ENCODE measurements at regions not wholly inside any gene's neighbourhood (a gene's known extent, or its start where the extent isn't known, plus 50 kb on each side); places are given as distances from the start of the nearest gene placed in this dataset.

- no peak for DNase-seq (ENCODE audit: low read depth in 2 of 3, low spot score in 2 of 3)
These were observed 56.8 kb downstream of the IZUMO3 start for GRCh38 chr9:24488896-24489295.

DNA sequence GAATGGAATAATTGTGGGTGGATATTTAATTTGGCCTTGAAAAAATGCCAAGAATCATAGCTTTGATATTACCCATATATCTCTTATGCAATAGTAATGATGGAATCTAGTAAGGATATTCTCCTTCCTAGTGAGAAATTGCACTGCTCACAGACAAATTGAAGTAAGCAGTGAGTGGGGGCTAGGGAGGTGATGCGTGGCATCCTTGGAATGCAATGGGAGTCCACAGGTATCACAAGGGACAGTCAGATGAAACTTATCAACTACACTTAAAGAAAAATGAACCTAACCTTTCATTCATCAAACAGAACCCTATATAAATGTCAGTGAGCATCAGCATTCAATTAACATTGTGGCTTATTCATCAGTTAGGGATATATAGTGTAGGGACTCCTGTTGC lies 57.8 kb downstream of the IZUMO3 start:
- no peak for DNase-seq (ENCODE audit: low read depth in 2 of 3, low spot score in 2 of 3)

DNA sequence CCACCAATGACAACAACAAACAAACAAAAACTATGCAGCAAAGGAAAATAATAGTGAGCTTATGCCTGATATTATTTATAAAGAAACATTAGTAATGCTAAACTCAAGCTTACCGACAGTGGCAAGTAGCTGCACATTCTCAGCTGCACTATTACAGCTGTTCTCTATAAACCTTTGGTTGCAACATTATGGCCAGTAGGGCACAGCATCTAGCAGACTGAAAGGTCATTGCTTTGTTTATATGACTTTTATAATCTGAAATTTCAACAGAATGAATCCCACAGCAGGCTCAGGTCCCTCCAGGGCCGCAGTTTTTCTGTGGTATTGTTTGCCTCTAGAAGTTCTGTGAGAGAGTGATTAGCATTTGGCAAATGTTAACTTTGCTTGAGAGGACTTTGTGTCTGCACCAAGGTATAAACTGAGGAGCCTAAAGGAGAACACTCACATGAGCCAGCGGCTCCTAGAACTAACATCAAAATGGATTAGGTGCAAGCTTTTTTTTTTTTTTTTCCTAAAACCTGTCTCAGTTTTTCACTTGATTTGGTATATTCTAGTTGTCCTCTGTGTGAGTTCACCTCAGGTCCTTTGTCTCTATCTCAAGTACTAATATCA lies 58.3 kb downstream of the IZUMO3 start:
- no peak for DNase-seq (ENCODE audit: low read depth in 2 of 3, low spot score in 2 of 3)

GRCh38 chr9:24479361-24480059 lies 66.2 kb downstream of the IZUMO3 start:
- no peak for DNase-seq (ENCODE audit: low read depth in 2 of 3, low spot score in 2 of 3)

DNA sequence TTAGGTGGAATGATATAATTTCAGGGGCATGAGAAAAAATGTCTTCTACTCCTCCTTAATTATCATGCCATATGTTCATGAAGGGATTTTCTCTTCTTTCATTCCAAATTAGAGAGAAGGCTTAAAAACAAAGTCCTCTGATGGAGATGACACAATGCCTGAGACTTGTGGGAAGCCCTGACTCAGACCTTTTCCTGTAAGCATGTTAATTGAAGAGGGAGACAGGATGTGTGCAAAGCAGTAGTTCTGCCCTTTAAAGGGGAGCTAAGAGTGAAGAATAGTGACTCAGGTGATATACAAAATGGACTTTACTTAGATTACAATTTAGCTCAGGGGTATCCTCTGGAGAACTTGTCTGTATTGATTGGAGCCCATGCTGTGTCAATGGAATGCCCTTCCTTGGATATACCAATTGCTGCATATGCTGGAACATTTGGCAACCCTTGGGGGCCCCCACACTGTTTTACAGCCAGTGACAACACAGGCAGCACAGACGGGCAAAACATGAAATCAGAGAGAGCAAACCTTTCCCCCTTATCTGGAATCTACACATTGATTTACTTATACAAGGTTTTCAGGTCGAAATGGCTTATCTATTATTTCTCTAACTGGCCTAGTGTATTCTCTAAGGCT lies 81.3 kb downstream of the IZUMO3 start:
- DNase-seq (ENCODE audit: low read depth in 2 of 3, low spot score in 2 of 3) = no peak

DNA sequence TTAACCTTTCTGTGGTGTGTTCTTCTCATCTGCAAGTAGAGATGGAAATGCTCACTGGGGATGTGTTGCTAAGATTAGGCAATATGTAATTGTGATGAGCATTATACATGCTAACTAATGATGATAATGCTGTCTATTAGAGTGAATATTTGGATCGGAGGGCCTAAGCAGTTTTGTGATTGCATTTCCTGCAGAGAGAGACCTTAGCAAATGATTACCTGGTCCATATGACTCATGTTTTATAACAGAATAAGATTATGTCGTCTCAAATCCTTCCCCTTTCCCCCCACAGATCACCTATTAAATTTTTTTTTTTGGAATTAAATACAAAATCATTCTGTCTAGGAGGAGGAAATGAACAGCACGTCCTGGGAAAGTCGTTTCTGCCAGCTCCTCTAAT lies 82.7 kb downstream of the IZUMO3 start:
- DNase-seq (ENCODE audit: low read depth in 2 of 3, low spot score in 2 of 3) = no peak

DNA sequence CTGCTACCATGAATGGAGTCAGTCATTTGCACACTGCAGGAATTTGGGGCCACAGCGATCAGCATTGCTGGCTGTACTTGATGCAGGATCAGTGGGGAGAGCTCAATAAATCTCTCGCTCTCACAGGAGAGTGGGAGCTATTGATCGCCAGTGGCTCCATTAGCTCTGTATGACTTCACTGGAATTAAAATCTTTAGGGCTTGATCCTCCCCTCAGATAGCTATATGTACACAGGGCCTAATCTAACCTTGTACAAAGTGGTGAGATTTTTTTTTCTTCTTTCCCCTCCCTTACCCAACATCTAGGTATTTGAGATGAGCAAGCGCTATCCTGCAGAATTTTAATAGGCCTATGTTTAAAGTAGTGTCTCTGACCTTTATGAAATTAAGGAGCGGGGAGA lies 84.9 kb downstream of the IZUMO3 start:
- no peak for DNase-seq (ENCODE audit: low read depth in 2 of 3, low spot score in 2 of 3)

DNA sequence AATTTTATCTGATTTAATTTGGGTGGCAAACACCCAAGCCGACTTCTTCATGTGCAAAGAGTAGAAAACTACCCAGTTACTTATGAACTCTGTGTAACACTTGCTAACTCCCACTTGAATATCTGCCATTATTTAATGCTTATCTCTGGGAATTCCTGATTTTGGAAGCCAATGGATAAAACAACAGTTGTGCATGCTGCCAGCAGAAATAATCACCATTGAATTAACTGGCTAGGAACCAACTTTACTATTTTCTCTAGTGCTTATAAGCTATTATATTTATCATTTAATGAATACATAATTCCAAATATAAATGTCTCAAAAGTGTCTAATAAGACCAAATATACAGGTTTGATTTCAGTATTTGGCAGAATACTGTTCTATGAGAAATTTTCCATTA lies 85.7 kb downstream of the IZUMO3 start:
- no peak for DNase-seq (ENCODE audit: low read depth in 2 of 3, low spot score in 2 of 3)

DNA sequence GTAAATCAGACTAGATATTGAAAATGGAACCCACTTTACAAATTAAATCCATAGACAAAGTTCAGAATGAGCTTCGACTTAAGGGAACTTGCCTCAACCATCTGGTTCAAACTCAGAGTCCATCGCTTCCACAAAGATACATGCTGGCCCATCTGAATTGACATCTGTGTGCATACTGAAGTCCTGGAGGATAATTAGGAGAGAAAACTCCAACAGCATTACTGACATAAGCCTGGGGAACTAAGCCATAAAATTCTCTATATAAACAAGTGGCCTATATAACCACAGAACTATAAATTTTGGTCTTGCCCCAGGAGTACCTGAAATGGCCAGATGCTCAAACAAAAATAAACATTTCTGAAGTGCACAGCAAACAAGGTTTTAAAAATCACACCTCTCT lies 94.4 kb downstream of the IZUMO3 start:
- no peak for DNase-seq (ENCODE audit: low read depth in 2 of 3, low spot score in 2 of 3)

DNA sequence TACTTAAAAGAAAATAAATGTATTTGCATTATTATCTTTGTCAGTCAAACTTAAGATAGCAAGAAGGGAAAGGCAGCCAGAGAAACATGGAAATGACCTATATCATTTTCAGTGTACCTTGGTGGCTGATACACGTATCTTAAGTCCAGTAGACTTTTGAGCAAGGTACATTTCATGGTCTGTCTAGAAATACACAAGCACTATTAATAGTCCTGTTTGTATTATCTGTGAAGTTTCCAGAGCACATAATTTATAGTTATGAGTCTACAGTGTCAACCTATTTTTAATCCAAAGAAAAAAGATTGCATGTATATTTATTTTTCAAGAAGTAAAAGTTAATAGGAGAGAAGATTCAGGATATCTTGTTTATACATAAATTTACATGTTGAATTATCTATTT lies 95.7 kb downstream of the IZUMO3 start:
- no peak for DNase-seq (ENCODE audit: low read depth in 2 of 3, low spot score in 2 of 3)

- no peak for DNase-seq (ENCODE audit: low read depth in 2 of 3, low spot score in 2 of 3)
These were observed 106.2 kb downstream of the IZUMO3 start for GRCh38 chr9:24439456-24439855.

DNA sequence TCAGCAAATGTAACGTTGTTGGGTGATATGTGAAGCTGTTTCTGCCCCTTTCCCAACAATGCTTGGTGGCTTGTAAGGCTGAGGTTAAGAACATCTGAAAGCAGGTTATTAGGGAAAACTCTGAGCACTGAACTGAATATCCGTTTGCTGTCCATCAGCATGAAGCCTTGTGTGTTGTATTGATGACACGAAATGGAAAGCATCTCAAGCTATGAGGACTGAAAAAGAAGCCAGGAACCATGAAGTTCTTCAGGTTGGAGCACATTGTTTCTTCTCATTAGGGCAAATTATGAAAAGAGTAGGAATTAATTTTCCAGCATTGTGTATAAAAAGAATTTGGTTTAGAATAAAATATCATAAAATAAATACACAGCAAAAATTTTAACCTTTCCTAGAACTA lies 106.8 kb downstream of the IZUMO3 start:
- DNase-seq (ENCODE audit: low read depth in 2 of 3, low spot score in 2 of 3) = no peak

DNA sequence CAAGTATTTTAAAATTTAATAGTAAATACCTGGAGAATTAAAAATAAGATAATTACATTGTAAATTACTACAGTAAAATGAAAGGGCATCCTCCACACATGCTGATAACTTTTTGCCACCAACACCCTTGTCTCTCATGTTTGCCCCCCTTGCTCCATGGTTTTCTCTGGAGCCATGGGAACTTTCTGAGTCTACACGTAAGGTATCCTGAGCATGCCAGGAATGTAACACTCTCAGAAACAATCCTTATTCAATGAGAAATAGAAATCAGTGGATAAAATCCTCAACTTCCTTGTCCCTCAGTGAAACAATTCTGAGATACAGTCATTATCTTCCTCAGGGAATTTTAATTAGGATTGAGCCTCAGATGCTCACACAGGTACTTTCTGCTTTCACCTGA lies 108.9 kb downstream of the IZUMO3 start:
- no peak for DNase-seq (ENCODE audit: low read depth in 2 of 3, low spot score in 2 of 3)

- DNase-seq (ENCODE audit: low read depth in 2 of 3, low spot score in 2 of 3) = no peak
These were observed 111.5 kb downstream of the IZUMO3 start for GRCh38 chr9:24434183-24434582.

DNA sequence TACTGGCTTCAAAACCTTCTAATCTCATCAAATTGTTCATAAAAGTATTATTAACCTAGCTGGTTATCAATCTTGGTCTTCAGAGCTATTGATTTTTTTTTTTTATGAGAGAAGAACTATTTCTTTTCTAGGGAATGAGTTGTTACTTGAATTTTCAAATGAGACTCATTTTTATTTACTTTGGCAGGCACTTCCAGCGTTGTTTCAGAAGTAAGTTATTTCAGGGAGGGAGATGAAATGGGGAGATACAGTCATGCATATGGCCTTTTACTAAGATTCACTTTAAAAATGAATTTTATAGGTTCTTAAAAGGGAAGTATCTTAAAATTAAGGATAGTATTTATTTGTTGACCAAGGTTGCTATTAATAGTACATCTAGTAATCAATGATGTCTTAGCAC lies 129.6 kb downstream of the IZUMO3 start:
- DNase-seq (ENCODE audit: low read depth in 2 of 3, low spot score in 2 of 3) = no peak

- no peak for DNase-seq (ENCODE audit: low read depth in 2 of 3, low spot score in 2 of 3)
These were observed 132.0 kb downstream of the IZUMO3 start for GRCh38 chr9:24413651-24414050.

- DNase-seq (ENCODE audit: low read depth in 2 of 3, low spot score in 2 of 3) = no peak
These were observed 147.2 kb downstream of the IZUMO3 start for GRCh38 chr9:24398466-24398865.

DNA sequence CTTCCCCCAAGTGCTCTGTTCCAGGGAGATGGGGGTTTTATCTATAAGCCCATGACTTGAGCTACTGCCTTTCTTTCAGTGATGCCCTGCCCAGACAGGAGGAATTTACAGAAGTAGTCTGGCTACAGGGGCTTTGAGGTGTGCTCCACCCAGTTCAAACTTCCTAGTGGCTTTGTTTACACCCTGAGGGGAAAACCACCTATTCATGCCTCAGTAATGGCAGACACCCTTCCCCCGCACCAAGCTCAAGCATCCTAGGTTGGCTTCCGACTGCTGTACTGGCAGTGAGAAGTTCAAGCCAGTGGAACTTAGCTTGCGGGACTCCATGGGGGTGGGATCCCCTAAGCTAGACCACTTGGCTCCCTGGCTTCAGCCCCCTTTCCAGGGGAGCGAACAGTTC lies 154.6 kb downstream of the IZUMO3 start:
- DNase-seq (ENCODE audit: low read depth in 2 of 3, low spot score in 2 of 3) = no peak

- DNase-seq (ENCODE audit: low read depth in 2 of 3, low spot score in 2 of 3) = no peak
These were observed 160.6 kb downstream of the IZUMO3 start for GRCh38 chr9:24385077-24385476.

GRCh38 chr9:24382566-24382965 lies 163.1 kb downstream of the IZUMO3 start:
- no peak for DNase-seq (ENCODE audit: low read depth in 2 of 3, low spot score in 2 of 3)

DNA sequence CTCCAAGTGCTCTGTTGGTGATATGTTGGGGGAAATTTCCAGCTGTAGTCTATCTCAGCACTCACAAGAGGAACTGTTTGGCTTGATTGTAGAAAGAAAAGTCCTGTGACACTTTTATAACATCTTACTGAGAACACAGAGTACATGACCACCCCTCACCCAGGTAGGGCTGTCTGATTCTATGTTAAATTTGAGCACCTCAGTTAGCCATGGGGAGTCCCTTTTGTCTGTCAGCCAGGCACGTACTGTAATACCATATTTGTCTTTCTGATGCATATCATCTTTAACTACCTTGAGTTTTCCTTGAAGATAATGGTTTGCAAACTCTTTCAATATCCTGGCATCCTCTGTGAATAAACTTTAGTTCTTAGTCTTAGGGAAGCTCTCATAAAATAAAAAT lies 164.5 kb downstream of the IZUMO3 start:
- DNase-seq (ENCODE audit: low read depth in 2 of 3, low spot score in 2 of 3) = no peak

DNA sequence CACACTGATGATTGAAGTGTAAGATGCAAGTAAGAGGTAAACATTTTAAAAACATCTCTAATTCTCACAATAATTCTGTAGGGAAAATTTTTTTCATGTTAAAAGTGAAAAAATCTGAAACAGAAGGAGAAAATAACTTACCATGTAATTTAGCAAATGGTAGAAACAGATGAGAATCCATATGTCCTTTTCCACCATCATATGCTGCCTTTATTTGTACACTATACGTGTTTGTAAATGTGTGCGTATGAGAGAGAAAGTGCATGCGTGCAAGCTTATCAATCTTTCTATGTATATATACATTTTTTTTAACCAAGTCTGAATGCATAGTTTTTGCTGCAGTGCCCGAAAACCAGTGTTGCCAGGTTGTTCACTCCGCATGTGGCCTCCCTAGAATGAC lies 186.7 kb downstream of the IZUMO3 start:
- no peak for DNase-seq (ENCODE audit: low read depth in 2 of 3, low spot score in 2 of 3)

All from hematopoietic multipotent progenitor cell (in vitro differentiated cells).